OCI-LY3 (cell line): ENCODE measurements at regions not wholly inside any gene's neighbourhood (a gene's known extent, or its start where the extent isn't known, plus 50 kb on each side); places are given as distances from the start of the nearest gene placed in this dataset.

Source experiments
- CTCF ChIP-seq: fragments of 200-600, 300-600 bp; sonication (generic); IDR thresholded peaks from 2 replicates; pipeline ENCODE4 v1.5.1; 2014; ENCODE audit warnings: antibody characterized with exemption, low read length, low read depth
- EZH2phosphoT487 ChIP-seq: fragments of 200-600 bp; shearing (Covaris generic); IDR thresholded peaks from 2 replicates; pipeline ENCODE4 v1.6.1; 2018; ENCODE audit warnings: antibody characterized with exemption, mixed run types, low read depth

GRCh38 chr10:9986786-9987185 is 1030.9 kb upstream of the CELF2 start:
- no peak for TF ChIP-seq CTCF
- no peak for TF ChIP-seq EZH2phosphoT487
